ENCODE measurements at regions not wholly inside any gene's neighbourhood (a gene's known extent, or its start where the extent isn't known, plus 50 kb on each side); places are given as distances from the start of the nearest gene placed in this dataset.
"Not testable (repeated sequence)": the region's sequence is repeated elsewhere in the genome, so short reads cannot be mapped to it uniquely, and the experiment has no call there.

DNA sequence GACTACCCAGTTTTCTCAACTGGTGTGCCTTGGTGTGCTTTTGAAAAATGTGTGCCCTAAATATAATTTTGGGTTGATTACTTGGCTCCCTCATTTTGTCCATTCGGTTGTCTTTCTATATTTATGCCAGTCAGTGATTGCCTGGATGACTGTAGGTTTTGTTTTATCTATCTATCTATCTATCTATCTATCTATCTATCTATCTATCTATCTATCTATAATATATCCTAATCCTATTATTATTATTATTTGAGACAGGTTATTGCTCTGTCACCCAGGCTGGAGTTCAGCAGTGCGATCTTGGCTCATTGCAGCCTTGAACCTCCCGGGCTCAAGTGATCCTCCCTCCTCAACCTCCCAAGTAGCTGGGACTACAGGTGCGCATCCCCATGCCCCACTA, 111.4 kb upstream of the GRK3 start:
- no peak for DNase-seq (ENCODE audit: low read depth in 2 of 2, low spot score in 1 of 2)

DNA sequence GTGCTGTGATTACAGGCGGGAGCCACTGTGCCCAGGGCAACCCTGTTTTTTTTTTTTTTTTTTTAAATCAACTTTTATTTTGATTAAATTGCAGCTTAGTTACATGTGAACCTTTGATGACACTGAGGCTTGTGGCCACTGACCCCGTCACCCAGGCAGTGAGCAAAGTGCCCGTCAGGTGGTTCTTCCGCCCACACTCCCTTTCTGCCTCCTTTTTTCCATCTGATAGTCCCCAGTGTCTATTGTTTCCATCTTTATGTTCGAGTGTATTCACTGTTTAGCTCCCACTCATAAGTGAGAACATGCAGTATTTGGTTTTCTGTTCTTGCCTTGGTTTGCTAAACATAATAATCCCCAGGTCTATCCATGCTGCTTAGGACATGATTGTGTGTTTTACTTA, 110.9 kb upstream of the GRK3 start:
- DNase-seq (ENCODE audit: low read depth in 2 of 2, low spot score in 1 of 2) = no peak

DNA sequence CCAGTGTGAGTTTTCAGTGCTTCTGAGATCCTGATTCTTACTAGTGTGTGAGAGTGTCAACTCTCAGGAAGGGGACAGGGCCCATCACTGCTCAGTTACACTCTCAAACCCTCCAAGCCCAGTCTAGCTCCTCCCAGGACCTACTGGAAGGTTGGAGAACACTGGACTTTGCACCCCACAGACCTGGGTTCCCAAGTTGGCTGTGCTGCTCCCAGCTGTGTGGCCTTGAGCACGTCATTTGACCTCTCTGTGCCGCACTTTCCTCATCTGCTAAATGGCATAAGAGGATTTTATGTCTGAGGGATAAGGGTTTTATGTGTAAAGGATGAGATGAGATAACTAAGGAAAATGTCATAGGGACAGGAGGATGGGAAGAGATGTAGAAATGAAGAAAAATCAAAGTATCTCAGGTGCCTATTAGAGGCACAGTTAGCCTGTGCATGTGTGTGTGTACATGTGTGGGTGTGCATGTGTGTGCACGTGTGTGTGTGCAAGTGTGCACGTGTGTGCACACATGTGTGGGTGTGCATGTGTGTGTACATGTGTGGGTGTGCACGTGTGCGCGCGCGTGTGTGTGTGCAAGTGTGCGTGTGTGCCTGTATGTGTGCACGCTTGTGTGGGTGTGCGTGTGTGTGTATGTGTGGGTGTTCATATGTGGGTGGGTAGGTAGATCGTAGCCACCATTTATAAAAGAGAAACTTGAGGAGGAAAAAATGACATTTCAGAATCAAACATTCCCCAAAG, 108.0 kb upstream of the GRK3 start:
- not testable (repeated sequence) for DNase-seq (ENCODE audit: low read depth in 2 of 2, low spot score in 1 of 2)

DNA sequence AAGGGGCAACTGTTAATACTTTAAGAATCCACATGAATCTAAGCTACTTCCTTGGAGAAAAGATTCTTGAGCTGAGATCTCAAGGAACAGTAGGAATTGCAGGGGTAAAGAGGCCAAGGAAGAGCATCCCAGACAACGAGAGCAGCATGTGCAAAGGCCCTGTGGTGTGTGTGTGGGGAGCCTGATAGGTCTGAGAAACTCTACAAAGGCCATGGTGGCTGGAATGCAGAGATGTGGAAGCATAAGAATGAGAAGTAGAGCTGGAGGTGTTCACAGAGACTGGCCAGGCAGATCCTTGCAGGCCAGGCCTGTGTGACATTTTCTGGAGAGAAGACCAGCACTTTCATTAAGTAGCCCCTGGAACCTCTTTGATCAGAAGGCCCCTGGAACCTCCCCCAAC, 105.8 kb upstream of the GRK3 start:
- not testable (repeated sequence) for DNase-seq (ENCODE audit: low read depth in 2 of 2, low spot score in 1 of 2)

DNA sequence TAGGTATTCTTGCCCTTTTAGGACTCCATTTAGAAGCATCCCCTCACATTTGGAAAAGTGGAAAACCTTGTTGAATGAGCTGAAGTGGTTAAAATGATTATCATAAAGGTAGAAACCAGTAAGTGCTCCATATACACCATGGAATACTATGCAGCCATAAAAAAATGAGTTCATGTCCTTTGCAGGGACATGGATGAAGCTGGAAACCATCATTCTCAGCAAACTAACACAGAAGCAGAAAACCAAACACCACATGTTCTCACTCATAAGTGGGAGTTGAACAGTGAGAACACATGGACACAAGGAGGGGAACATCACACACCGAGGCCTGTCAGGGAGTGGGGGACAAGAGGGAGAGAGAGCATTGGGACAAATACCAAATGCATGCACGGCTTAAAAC, 103.8 kb upstream of the GRK3 start:
- DNase-seq (ENCODE audit: low read depth in 2 of 2, low spot score in 1 of 2) = not testable (repeated sequence)

DNA sequence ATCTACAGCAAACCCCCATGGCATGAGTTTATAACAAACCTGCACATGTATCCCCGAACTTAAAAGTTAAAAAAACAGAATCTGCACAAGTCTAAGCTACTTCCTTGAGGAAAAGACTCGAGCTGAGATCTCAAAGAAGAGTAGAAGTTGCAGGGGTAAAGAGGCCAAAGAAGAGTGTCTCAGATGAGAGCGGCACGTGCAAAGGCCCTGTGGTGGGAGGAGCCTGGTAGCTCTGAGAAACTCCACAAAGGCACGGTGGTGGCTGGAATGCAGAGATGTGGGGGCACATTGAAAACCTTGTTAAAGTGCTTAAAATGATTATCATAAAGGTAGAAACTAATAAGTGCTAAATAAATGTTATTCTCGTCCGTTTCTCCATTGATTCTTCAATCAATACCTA, 103.2 kb upstream of the GRK3 start:
- DNase-seq (ENCODE audit: low read depth in 2 of 2, low spot score in 1 of 2) = no peak

DNA sequence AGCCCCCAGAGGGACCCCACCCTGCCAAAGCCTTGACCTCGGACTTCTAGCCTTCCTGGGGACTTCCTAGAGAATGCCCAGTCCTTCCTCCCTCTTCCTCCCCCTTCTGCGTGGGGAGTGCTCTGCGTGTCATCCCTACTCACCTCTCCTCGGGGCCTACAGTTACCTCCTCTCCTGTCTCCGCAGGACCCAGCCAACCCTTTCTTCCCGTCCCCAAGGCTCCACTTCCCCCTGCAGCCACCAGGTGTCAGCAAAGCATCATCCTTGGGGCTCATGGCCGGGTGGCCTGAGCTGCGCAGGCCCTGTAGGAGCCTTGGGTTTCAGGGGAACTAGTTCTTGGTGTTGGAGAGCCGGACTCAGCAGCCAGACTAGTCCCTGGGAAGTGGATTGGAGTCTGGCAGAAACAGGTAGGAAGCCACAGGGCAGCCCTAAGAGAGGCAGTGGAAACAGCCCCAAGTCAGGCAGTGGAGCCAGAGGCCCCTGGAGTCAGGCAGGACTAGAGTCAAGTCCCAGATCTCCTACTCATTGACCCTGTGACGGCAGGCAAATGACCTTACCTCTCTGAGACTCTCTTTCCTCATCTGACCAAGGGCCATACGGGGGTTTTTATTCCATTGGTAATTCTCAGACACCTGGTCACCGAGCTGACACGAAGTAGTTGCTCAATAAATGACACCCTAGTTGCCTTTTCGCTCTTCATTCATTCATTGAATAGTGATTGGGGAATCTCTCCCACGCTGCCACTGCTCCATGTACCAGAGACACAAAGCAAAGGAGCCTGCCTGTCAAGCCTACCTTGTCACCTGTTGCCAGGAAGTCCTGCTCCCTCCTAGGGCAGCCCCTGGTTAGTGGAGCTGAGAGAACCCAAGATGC, 101.8 kb upstream of the GRK3 start:
- peak; percentile 43 to 44 for DNase-seq (ENCODE audit: low read depth in 2 of 2, low spot score in 1 of 2)

DNA sequence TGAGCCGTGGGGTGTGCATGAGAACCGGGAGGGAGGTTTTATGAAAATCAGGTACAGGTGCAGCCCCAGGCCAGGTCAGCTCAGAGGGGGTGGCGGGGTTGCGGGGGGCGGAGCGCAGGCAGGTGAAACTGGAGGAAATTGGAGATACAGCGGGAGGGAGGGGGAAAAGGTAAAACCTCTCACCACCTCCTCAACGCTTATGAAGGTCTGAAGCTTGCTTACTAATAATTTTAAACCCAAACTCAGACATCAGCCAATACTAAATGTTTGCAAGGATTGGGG, 101.2 kb upstream of the GRK3 start:
- not testable (repeated sequence) for DNase-seq (ENCODE audit: low read depth in 2 of 2, low spot score in 1 of 2)

DNA sequence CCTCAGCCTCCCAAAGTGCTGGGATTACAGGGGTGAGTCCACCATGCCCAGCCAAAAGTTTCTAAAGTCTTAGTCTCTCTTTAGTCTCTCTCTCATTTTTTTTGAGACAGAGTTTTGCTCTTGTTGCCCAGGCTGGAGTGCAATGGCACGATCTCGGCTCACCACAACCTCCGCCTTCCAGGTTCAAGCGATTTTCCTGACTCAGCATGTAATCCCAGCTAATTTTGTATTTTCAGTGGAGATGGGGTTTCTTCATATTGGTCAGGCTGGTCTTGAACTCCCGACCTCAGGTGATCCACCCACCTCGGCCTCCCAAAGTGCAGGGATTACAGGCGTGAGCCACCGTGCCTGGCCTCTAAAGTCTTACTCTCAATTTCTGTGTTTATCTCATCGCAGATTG, 100.1 kb upstream of the GRK3 start:
- DNase-seq (ENCODE audit: low read depth in 2 of 2, low spot score in 1 of 2) = not testable (repeated sequence)

DNA sequence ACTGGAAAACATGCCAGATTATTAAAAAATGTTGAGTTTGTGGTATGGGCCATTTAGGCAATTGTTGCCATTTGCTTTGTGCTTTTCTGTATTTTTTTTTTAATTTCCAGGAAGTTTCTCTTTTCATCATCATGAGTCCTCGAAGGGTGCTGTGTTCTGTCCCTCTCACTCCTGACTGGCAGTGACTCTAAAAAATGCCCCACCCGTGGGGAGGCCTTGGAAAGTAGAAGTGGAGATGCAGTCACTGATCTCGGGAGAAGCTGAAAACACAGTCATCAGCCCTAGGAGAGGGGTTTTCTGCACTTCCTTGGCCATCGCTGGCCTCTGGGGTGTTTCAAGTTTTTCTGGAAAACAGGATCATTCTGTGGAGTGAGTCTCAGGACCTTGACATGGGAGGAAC, 98.5 kb upstream of the GRK3 start:
- no peak for DNase-seq (ENCODE audit: low read depth in 2 of 2, low spot score in 1 of 2)

DNA sequence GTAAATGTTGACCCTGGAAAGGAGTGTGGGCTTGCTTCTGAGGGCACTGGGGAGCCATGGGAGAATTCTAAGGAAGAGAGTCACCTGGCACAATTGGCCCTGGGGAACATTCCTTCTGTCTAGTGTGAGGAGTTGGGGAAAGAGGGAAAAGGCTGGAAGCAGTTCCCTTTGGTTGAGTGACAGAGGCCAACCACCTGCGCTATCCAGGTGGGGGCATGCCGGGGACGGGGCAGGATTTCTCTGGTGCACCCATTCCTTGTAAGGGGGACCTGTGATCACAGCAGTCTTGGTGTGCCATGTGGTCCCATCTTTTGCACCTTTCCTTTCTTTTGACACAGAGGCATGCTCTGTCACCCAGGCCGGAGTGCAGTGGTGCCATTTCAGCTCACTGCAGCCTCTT, 92.1 kb upstream of the GRK3 start:
- no peak for DNase-seq (ENCODE audit: low read depth in 2 of 2, low spot score in 1 of 2)

DNA sequence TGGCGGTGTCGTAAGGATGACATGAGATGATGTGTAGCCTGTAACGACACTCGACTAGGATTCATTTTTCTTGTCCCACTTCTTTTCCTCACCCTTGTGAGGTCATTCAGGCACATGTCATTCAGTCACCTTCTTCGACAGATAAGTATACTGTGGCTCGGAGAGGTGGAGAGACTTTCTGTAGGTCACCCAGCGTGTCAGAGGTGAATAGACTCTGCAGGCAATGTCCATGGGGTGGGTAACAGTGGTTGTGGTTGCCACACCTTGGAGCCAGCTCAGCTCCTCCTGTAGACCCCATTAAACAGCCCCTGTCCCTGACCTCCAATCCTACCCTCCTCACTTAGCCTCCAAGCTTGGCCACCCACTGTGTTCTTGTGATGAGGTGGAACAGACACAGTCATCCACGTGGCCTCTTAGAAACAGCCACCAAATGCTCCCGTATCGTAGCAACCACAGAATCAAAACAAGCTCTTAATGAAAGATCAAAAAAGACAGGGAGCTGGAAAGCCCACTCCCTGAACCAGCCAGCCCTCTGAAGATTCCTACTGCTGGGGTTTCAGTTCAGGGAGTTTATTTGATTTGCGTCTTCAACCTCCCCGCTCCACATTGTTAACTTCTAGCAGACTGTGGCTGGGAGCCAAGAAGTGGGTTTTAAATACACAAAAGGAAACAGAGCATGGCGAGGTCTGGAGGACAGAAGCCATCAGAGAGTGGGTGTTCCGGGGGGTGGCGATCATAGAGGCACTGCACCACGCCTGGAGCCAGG, 89.0 kb upstream of the GRK3 start:
- DNase-seq (ENCODE audit: low read depth in 2 of 2, low spot score in 1 of 2) = no peak

DNA sequence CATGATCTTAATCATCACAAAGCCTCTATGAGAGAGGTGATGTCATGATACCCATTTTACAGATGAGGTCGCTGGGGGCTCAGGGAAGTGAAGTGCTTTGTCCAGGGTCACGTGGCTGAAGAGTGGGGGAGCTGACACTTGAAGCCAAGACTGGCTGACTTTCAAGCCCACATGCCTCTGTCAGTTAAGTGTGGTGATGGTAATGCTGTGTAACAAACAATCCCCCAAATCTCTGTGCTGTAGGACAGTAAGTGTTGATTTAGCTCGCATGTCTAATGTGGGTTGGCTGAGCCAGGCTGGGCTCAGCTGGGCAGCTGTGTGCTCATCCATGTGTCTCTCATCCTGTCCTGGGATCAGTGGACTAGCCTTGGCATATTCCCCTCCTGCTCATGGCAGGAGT, 87.1 kb upstream of the GRK3 start:
- no peak for DNase-seq (ENCODE audit: low read depth in 2 of 2, low spot score in 1 of 2)

DNA sequence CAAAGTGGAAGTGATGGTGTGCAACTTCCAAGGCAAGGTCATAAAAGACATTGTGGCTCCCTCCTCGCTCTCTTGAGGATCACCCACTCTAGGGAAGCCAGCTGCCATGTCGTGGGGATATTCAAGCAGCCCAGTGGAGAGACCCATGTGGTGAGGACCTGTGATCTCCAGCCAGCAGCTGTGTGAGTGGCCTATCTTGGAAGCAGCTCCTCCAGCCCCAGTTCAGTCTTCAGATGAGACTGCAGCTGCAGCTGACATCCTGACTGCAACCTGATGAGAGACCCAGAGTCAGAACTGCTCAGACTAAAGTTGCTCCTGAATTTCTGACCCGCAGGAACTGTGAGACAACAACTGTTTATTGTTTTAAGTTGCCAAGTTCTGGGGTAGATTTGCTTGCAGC, 86.4 kb upstream of the GRK3 start:
- DNase-seq (ENCODE audit: low read depth in 2 of 2, low spot score in 1 of 2) = no peak

DNA sequence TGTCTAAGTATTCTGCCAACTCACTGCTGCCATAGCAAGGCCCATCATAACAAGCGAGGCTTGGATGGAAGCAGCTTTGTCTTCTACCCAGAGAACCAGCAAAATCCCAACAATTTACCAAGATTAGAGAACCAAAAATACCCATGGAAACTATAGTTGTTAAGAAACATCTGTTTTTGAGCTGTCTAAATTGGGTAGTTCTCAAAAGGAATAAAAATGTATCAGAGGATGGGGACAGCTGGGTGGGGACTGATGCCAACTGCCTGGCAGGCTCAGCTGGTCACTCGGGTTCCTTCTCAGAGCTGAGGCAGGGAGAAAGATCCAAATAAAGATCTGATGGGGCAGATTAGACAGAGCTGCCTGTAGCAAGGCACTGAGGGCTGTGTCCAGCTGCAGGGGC, 85.9 kb upstream of the GRK3 start:
- DNase-seq (ENCODE audit: low read depth in 2 of 2, low spot score in 1 of 2) = no peak

DNA sequence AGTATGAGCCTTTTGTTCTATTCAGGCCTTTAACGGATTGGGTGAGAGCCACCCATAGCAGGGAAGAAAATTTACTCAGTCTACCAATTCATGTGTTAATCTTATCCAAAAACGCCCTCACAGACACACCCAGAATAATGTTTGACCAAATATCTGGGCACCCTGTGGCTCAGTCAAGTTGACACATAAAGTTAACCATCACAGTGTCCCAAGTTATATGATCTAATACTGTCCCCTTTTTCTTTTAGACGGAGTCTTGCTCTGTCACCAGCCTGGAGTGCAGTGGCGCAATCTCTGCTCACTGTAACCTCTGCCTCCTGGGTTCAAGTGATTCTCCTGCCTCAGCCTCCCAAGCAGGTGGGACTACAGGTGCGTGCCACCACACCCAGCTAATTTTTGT, 83.6 kb upstream of the GRK3 start:
- DNase-seq (ENCODE audit: low read depth in 2 of 2, low spot score in 1 of 2) = not testable (repeated sequence)

DNA sequence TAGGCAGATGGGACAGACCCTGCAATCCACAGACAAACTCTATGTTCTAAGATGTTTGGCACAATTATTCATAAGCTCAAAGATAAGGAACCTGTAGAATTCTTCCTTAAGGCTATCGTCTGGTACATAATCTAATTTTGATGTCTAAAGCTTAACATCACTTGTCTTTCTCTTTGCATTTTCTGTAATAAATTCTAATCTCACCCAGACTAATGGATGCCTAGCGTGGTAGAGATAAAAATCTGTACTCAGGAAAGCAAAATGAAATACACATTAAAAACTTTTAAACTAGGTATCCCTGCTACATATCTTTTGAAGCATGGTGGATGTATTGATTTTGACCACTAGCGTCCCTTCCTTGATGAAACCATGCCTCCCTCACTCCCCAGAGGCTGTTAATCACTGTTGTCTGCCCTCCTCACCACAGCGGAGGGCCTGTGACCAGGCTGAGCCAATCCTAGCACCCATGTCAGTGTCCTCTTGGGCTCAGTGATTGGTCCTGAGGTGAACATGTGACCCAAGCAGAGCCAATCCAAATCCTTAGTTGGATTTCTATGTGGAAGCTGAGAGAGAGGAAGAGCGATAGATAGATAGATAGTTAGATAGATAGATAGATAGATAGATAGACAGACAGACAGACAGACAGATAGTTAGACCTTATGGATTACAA, 82.2 kb upstream of the GRK3 start:
- no peak for DNase-seq (ENCODE audit: low read depth in 2 of 2, low spot score in 1 of 2)

DNA sequence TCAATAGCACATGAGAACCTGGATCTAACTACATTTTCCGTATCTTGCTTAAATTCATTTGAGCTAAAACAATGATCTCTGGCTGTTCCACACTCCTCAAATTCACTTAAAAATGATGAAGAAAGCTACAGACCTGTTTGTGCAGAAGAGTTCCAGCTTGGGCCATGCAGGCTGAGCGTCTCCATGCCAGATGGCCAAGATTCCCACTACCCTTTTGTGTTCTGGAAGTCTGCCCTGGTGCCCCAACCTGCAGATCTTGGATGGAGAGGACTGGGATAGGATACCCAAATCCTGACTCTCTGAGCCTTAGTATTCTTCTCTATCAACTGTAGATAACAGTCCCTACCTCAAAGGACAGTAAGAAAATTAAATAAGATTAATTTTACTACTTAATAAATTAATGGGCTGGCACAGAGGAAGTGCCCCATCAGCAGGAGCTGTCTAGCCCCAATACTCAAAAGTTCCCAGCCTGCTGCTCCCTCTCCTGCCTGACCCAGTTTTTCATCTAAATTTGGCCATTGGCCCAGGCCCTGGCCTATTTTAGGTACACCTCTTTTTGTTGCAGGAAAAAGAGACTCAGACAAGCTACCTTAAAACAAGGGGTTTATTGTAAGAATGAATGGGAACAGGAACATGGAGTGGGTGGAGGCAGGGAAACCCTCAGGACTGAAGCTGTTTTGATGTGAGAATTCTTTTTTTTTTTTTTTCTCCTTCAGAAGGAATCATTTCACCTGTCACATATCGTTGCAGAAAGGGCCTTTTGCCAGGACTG, 81.4 kb upstream of the GRK3 start:
- DNase-seq (ENCODE audit: low read depth in 2 of 2, low spot score in 1 of 2) = no peak

DNA sequence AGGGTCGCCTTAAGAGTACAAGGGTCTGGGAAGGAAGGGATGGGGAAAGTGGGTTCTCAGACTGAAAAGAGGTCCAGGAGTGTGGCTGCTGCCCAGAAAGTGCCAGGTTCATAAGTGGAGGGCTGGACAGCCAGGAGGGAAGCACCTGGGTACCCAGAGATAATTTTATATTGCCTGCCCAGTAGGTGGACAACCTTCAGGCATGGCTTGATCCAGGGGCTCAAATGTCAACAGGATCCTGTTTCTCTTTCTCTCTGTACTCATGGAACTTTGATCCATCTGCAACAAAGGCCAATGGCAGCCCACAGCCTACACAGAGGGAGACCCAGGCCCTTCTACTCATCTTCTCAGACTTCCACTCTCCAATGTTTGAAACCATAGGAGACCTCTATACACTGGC, 80.5 kb upstream of the GRK3 start:
- no peak for DNase-seq (ENCODE audit: low read depth in 2 of 2, low spot score in 1 of 2)

DNA sequence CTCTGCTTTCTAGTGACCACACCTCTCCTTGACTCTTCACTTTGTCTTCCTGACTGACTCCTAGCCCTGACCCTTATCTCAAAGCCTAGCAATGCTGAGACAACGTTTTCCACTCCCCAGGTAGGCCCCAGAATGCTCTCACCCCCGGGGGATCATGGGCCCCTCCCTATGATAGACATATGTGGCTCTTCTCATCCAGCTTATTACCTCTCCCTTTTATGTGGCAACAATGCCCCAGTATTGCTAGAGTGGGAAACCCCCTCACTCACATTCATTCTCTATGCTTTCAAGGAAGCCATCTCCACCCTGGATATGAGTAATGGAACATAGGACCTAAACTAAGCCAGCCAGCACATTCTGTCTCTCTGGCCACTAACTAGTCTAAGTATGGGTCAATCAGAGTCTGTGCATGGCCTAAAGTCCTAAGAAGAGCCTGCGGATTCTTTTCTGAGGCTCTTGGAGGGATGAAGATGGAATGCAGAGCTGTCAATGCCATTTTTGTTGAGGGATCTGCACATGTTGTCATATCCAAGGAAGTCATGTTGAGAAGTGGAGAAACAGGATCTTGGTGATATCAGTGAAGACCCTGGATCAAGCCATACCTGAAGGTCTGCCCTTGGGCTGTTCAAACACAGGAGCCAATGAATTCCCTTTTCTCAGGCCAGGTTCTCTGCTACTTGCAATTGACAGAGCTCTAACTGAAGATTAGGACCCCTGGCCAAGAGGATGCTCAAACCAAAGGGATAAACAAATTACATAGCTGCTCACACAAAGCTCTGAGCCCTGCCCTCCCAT, 79.8 kb upstream of the GRK3 start:
- no peak for DNase-seq (ENCODE audit: low read depth in 2 of 2, low spot score in 1 of 2)

Measured in stimulated activated CD8-positive, alpha-beta memory T cell treated with anti-CD3 and anti-CD28 coated beads, Interleukin-4, amount 100 ng/mL, for 4 hours (primary cell).